ENCODE measurements at regions not wholly inside any gene's neighbourhood (a gene's known extent, or its start where the extent isn't known, plus 50 kb on each side); places are given as distances from the start of the nearest gene placed in this dataset.

DNA sequence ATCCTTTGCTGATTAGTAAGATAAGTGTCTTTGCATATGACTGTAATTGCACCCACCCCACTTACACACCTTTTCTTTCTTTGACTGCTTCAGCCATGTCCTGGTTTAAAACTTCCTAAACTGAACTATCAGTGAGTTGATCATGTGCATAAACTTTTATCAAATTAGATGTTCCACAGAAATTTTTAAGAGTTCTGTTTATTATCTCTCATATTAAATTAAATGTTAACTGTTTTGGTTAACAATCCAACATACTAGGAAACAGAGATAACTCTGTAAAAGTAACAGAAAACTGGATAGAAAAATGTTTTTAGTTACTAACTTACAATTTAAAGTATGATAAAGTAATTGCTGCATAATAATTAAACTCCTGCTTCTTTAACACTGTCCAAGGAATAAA, 959.6 kb upstream of the LRRN3 start:
- intact Hi-C loops (cut with DNase I): no loop called here
- ATAC-seq (no peak), DNase-seq (no peak)
- Histone ChIP-seq H3K36me3 (replicated peaks in 1 of 2; ENCODE audit: insufficient read depth in 1 of 2, low read depth in 2 of 2) (no peaks in the 10 kb centered on the region), H3K27ac (no peak overlapping the region), H3K4me3 (no peak overlapping the region), H3K27me3 (no peaks in the 10 kb centered on the region), H3K4me1 (no peaks in the 10 kb centered on the region), H3K9me3 (no peaks in the 10 kb centered on the region)
- TF ChIP-seq, protein P1, sequence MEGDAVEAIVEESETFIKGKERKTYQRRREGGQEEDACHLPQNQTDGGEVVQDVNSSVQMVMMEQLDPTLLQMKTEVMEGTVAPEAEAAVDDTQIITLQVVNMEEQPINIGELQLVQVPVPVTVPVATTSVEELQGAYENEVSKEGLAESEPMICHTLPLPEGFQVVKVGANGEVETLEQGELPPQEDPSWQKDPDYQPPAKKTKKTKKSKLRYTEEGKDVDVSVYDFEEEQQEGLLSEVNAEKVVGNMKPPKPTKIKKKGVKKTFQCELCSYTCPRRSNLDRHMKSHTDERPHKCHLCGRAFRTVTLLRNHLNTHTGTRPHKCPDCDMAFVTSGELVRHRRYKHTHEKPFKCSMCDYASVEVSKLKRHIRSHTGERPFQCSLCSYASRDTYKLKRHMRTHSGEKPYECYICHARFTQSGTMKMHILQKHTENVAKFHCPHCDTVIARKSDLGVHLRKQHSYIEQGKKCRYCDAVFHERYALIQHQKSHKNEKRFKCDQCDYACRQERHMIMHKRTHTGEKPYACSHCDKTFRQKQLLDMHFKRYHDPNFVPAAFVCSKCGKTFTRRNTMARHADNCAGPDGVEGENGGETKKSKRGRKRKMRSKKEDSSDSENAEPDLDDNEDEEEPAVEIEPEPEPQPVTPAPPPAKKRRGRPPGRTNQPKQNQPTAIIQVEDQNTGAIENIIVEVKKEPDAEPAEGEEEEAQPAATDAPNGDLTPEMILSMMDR (IDR thresholded peaks at IDR 0.05): no peak
- no peak for TF ChIP-seq POLR2A (IDR thresholded peaks at IDR 0.05)

GRCh38 chr7:110139056-110139455, 951.9 kb upstream of the LRRN3 start:
- ATAC-seq (no peak), DNase-seq (no peak)
- H3K9me3 ChIP-seq: no peaks in the 10 kb centered on the region
- H3K4me1 ChIP-seq: no peaks in the 10 kb centered on the region
- no peaks in the 10 kb centered on the region for H3K36me3 ChIP-seq (replicated peaks in 1 of 2; ENCODE audit: insufficient read depth in 1 of 2, low read depth in 2 of 2)
- H3K27ac ChIP-seq: no peak overlapping the region
- TF ChIP-seq, protein P1 (IDR thresholded peaks at IDR 0.05): no peak
- TF ChIP-seq POLR2A (IDR thresholded peaks at IDR 0.05): no peak
- H3K4me3 ChIP-seq: no peak overlapping the region
- no peaks in the 10 kb centered on the region for H3K27me3 ChIP-seq
- intact Hi-C loops (cut with DNase I): no loop called here

GRCh38 chr7:110142939-110143526, 947.9 kb upstream of the LRRN3 start:
- no peak for ATAC-seq
- intact Hi-C loops (cut with DNase I): no loop called here
- WGBS, 2 donors: 13 to 31% methylated on average over 1 of the region's 1 CpG

DNA sequence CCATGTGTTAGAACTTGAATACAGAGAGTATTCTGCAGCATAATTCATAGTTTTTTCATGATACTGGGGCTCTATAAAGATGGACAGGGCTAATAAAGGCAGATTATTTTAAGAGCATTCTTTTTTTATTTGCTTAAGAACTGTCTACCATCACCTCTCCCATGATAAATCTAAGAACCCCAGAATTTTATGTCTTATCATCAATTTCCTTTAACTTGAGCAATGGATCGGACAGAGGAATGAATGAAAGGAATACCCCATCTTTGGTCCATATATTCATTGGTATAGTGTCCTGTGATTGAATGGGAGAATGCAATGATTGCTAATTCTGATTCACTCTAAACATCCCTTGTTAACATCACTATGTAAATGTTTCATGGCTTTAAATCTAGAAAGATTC, 946.3 kb upstream of the LRRN3 start:
- intact Hi-C loops (cut with DNase I): no loop called here
- Histone ChIP-seq H3K36me3 (replicated peaks in 1 of 2; ENCODE audit: insufficient read depth in 1 of 2, low read depth in 2 of 2) (no peaks in the 10 kb centered on the region), H3K4me1 (no peaks in the 10 kb centered on the region), H3K27me3 (no peaks in the 10 kb centered on the region), H3K27ac (no peak overlapping the region), H3K9me3 (peaks cover 0 to 18% (median 0%) of the 10 kb centered on the region in 3 donors), H3K4me3 (no peak overlapping the region)
- no peak for DNase-seq
- no peak for ATAC-seq
- WGBS, 2 donors: 58 to 64% methylated on average over 1 of the region's 1 CpG
- TF ChIP-seq POLR2A (IDR thresholded peaks at IDR 0.05): no peak
- TF ChIP-seq, protein P1 (IDR thresholded peaks at IDR 0.05): no peak

More at GRCh38 chr7:110142939-110143526, 947.9 kb upstream of the LRRN3 start:
- H3K36me3 ChIP-seq (replicated peaks in 1 of 2; ENCODE audit: insufficient read depth in 1 of 2, low read depth in 2 of 2): no peaks in the 10 kb centered on the region
- H3K9me3 ChIP-seq: peaks cover 0 to 3% (median 0%) of the 10 kb centered on the region in 3 donors
- no peaks in the 10 kb centered on the region for H3K27me3 ChIP-seq
- H3K27ac ChIP-seq: no peak overlapping the region
- no peaks in the 10 kb centered on the region for H3K4me1 ChIP-seq
- no peak overlapping the region for H3K4me3 ChIP-seq
- no peak for DNase-seq
- TF ChIP-seq, protein P1 (IDR thresholded peaks at IDR 0.05): no peak
- no peak for TF ChIP-seq POLR2A (IDR thresholded peaks at IDR 0.05)

DNA sequence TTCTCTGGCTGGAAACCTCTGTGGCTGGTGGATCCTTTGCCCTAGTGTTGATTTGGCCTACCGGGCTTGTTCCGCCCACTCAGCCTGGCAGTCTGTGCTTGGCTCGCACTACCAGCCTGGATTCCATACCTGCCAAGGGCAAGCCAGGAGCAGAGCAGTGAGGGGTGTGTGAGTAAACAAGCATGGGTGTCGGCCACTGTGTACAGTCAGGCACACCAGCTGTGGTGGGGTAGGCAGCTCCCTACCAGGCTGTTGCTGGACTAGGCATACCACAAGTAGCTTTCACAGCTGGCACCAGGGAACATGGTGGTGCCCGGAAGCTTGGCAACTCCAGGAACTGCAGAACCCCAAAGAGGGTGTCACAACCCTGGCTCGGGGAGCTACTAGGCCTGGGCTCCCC, 942.9 kb upstream of the LRRN3 start:
- Histone ChIP-seq H3K27me3 (no peaks in the 10 kb centered on the region), H3K27ac (no peak overlapping the region), H3K9me3 (peaks cover 0 to 18% (median 0%) of the 10 kb centered on the region in 3 donors), H3K36me3 (replicated peaks in 1 of 2; ENCODE audit: insufficient read depth in 1 of 2, low read depth in 2 of 2) (no peaks in the 10 kb centered on the region), H3K4me1 (no peaks in the 10 kb centered on the region), H3K4me3 (no peak overlapping the region)
- intact Hi-C loops (cut with DNase I): no loop called here
- no peak for TF ChIP-seq POLR2A (IDR thresholded peaks at IDR 0.05)
- TF ChIP-seq, protein P1 (IDR thresholded peaks at IDR 0.05): no peak
- no peak for ATAC-seq
- 89 to 94% methylated on average over 4 to 5 of the region's 6 CpGs for WGBS, 2 donors
- no peak for DNase-seq

All from body of pancreas (tissue), 4 donors.